ENCODE measurements at regions not wholly inside any gene's neighbourhood (a gene's known extent, or its start where the extent isn't known, plus 50 kb on each side); places are given as distances from the start of the nearest gene placed in this dataset.

DNA sequence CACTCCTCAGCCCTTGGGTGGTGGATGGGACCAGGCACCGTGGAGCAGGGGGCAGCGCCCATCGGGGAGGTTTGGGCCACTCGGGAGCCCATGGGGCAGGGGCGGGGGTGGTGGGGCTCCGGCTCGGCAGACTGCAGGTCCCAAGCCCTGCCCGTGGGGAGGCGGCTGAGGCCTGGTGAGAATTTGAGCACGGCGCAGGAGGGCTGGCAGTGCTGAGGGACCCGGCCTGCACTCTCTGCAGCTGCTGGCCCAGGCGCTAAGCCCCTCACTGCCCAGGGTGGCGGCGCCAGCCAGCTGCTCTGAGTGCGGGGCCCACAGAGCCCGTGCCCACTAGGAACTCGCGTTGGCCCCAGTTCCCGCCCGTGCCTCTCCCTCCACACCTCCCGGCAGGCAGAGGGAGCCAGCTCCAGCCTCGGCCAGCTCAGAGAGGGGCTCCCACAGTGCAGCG is 182.1 kb upstream of the OPRM1 start:
- no peak for DNase-seq (ENCODE audit: extremely low read depth, low read depth)
- TF ChIP-seq, protein P1, sequence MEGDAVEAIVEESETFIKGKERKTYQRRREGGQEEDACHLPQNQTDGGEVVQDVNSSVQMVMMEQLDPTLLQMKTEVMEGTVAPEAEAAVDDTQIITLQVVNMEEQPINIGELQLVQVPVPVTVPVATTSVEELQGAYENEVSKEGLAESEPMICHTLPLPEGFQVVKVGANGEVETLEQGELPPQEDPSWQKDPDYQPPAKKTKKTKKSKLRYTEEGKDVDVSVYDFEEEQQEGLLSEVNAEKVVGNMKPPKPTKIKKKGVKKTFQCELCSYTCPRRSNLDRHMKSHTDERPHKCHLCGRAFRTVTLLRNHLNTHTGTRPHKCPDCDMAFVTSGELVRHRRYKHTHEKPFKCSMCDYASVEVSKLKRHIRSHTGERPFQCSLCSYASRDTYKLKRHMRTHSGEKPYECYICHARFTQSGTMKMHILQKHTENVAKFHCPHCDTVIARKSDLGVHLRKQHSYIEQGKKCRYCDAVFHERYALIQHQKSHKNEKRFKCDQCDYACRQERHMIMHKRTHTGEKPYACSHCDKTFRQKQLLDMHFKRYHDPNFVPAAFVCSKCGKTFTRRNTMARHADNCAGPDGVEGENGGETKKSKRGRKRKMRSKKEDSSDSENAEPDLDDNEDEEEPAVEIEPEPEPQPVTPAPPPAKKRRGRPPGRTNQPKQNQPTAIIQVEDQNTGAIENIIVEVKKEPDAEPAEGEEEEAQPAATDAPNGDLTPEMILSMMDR (IDR thresholded peaks at IDR 0.05; ENCODE audit: low read depth, low read length): no peak

DNA sequence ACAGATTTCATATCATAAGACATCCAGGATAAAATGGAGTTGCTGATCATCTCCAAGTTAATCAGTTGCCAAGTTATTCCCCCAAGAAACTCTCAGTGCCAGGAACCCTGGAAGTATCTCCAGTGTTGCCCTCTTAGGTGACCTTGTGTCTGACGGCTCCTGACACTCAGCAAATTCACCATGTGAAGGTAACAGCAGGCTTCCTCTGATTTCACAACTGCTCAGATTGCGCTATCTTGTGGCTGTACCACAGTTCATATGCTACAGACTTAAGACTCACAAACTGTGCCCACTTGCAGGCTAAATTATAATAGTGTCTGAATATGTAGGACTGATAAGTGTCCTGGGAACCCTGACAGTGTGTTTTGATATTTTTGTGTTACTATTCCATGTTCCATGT is 186.6 kb upstream of the OPRM1 start:
- TF ChIP-seq, protein P1 (IDR thresholded peaks at IDR 0.05; ENCODE audit: low read depth, low read length): no peak
- no peak for DNase-seq (ENCODE audit: extremely low read depth, low read depth)

DNA sequence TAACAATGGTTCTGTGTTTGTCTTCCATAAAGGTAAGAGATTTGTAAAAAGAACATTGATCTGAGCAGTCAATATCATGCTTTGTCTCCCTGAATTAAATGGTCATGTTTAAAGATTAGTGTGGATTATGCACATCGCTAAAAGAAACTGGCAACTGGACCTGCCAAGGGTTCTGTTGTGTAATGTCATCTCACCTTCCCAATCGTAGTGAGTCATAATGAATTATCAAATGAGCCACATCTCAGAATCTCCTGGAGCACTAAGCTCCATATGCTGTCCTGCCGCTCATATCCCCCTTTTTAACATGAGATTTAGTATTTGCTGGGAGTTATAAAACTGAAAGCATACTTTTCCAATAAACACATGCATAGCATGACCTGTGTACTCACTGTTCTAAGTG is 187.0 kb upstream of the OPRM1 start:
- TF ChIP-seq, protein P1 (IDR thresholded peaks at IDR 0.05; ENCODE audit: low read depth, low read length): no peak
- no peak for DNase-seq (ENCODE audit: extremely low read depth, low read depth)

DNA sequence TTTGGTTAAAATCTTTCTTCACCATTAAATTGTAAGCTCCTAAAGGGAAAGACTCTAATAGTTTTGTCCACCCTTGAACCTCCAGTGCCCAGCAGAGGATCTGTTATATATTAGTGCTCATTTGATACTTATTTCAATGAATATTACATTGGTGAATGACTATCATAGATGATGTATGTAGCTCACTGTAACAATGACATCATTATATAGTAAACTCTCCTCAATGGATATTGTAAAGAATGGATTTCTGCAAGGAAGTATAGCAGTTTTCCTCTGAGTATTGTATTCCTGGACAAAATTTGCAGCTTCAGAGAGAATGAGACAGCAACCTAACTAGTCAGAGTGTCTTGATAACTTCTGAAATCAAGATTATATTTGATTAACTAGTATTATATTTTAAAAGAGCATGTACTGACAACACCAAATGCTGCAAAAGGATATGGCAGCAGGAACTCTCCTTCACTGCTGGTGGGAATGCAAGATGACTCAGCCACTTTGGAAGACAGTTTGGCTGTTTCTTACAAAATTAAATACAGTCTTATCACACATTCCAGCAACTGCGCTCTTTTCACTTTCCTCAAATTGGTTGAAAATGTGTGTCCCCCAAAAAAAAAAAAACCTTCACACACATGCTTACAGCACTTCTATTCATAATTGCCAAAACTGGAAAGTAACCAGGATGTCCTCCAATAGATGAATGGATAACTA is 189.8 kb upstream of the OPRM1 start:
- TF ChIP-seq, protein P1 (IDR thresholded peaks at IDR 0.05; ENCODE audit: low read depth, low read length): no peak
- no peak for DNase-seq (ENCODE audit: extremely low read depth, low read depth)

DNA sequence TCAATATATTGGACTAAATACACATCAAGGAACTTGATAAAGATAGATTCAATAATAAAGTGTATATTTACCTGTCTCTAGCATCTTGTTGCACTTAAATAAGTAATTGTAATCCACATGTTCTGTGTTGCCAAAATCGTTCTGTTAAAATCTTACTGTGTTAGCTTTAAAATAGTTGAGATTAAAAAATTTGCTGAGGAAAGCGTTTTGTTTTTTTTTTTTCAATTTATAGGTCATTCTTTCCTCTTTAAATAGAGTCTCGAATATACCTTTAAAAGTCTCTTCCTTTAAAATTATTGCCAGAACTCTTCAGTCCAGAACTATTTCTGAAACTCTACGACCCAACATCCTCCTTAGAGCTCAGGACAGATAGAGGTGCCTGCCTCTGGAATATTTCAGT is 195.6 kb upstream of the OPRM1 start:
- DNase-seq (ENCODE audit: extremely low read depth, low read depth): no peak
- TF ChIP-seq, protein P1 (IDR thresholded peaks at IDR 0.05; ENCODE audit: low read depth, low read length): no peak

DNA sequence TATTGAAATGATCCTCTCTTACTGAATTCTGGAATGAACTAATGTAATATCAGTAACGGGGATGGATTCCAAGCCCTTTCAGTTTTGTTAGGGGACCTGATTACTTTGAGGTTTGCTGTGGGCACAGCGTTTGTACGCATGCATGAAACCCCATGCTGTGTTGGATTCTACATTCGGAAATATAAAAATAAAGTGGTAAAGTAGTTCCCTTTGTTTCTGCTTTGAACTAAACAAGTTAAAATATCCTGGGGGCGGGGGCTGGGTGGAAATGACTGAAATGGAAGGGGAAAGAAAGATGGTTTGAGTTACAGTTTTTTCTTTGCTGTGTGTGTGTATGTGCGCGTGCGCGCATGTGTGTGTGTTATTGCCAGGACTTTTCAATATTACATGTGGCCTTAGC is 196.5 kb upstream of the OPRM1 start:
- DNase-seq (ENCODE audit: extremely low read depth, low read depth): no peak
- TF ChIP-seq, protein P1 (IDR thresholded peaks at IDR 0.05; ENCODE audit: low read depth, low read length): no peak

DNA sequence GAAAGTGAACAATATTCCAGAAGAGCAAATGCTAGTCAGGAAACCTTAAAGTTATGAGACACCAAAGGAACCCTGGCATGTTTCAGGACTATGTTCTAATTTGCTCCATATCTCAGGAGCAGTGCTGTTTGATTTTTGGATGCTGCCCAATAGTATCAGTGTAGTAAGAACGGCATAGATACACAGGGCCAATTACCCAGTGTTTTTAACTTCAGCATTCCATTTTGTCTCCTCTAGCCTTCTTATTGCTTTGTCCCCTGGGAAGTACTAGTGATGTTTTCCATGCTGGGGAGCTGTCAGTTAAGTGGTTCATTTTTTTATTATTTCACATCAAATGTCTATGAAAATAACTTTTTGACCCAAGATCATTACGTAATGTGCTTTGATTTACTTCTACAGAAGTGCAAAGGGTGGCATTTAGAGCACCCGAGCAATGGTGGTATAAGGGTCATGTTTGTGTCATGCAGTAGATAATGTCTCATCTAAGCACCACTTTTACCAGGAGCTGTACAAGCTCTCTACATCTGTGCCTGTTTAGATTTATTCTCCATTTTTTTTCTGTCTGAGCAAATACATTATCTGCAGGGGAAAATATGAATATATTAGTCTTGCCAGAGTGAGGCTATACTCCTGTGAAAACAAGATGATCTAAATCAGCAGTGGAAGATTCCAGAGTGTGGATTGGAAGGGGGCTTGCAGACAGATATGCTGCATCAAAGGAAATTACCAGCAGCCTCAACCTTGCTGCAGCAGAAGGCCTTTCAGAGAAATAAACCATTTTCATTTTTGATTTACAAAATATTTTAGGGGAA is 198.8 kb upstream of the OPRM1 start:
- no peak for DNase-seq (ENCODE audit: extremely low read depth, low read depth)
- TF ChIP-seq, protein P1 (IDR thresholded peaks at IDR 0.05; ENCODE audit: low read depth, low read length): no peak
